Upper lobe of right lung (tissue), 1 donor: ENCODE measurements at regions not wholly inside any gene's neighbourhood (a gene's known extent, or its start where the extent isn't known, plus 50 kb on each side); places are given as distances from the start of the nearest gene placed in this dataset.

Source experiments
- ATAC-seq: fragments of 200-7000 bp; cut with Tn5 transposase; one replicate; pipeline ENCODE4 v1.9.1; 2020; ENCODE audit warnings: mild to moderate bottlenecking, moderate library complexity
- DNase-seq: peaks from one replicate; pipeline ENCODE4 v3.0.0-alpha.2; 2020
- H3K27ac ChIP-seq: fragments of 200-600 bp; one replicate; pipeline ENCODE4 v1.8.0; 2022
- H3K27me3 ChIP-seq: fragments of 200-600 bp; one replicate; pipeline ENCODE4 v1.8.0; 2022; ENCODE audit warnings: mild to moderate bottlenecking
- H3K36me3 ChIP-seq: fragments of 200-600 bp; one replicate; pipeline ENCODE4 v1.8.0; 2022
- H3K4me1 ChIP-seq: fragments of 200-600 bp; one replicate; pipeline ENCODE4 v1.8.0; 2022
- H3K4me3 ChIP-seq: fragments of 200-600 bp; one replicate; pipeline ENCODE4 v1.8.0; 2022; ENCODE audit warnings: mild to moderate bottlenecking
- H3K9me3 ChIP-seq: fragments of 200-600 bp; one replicate; pipeline ENCODE4 v1.8.0; 2022
- CTCF ChIP-seq: fragments of 200-600 bp; IDR thresholded peaks from one replicate; pipeline ENCODE4 v1.8.0; 2022; ENCODE audit warnings: antibody characterized with exemption
- intact Hi-C: fragments of 100-400 bp; cut with DNase I; formaldehyde crosslinking; loops from one replicate; pipeline ENCODE4 v1.11.0; 2022
- donor health status: DM: no; HTN: yes; CAD: no; lungs with severe emphysema.

DNA sequence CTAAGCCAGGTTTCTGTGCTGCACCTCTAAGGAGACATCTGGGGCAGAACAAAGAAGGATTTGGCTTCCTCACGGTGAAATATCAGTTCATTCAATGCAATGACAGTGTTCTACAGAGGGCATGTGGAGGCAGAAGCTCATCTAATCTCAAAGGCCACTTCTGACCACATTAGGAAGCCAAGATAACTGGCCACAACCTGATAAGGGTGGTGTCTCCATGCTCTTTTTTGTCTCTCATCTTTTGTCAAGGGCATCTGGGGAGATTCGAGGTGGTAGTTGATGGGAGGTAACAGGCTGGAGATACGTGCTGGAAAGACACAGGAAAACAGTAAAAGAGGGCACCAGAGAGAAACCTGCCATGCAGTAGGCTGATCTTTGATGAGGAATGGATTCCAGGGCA, 303.9 kb downstream of the LRATD1 start:
- intact Hi-C loops = no loop called here
- TF ChIP-seq CTCF = no peak

GRCh38 chr2:14937336-14937735, 304.8 kb downstream of the LRATD1 start:
- H3K36me3 ChIP-seq = no peaks in the 10 kb centered on the region
- no peak for TF ChIP-seq CTCF
- no peaks in the 10 kb centered on the region for H3K4me1 ChIP-seq

More for the DNA sequence above, 303.9 kb downstream of the LRATD1 start:
- H3K4me3 ChIP-seq = no peak overlapping the region
- ATAC-seq = no peak
- no peak overlapping the region for H3K27ac ChIP-seq
- H3K4me1 ChIP-seq = no peaks in the 10 kb centered on the region
- no peak for DNase-seq
- H3K27me3 ChIP-seq = no peaks in the 10 kb centered on the region
- peaks cover 4% of the 10 kb centered on the region for H3K9me3 ChIP-seq
- no peaks in the 10 kb centered on the region for H3K36me3 ChIP-seq

GRCh38 chr2:14941151-14941631, 308.7 kb downstream of the LRATD1 start:
- no peaks in the 10 kb centered on the region for H3K4me1 ChIP-seq
- no peak overlapping the region for H3K4me3 ChIP-seq
- H3K9me3 ChIP-seq = peaks cover 8% of the 10 kb centered on the region
- H3K27me3 ChIP-seq = no peaks in the 10 kb centered on the region
- H3K36me3 ChIP-seq = no peaks in the 10 kb centered on the region
- intact Hi-C loops = no loop called here
- H3K27ac ChIP-seq = no peak overlapping the region
- DNase-seq (no peak), ATAC-seq (no peak)
- TF ChIP-seq CTCF = no peak

More at GRCh38 chr2:14937336-14937735, 304.8 kb downstream of the LRATD1 start:
- intact Hi-C loops = no loop called here
- DNase-seq (no peak), ATAC-seq (no peak)
- H3K27me3 ChIP-seq = no peaks in the 10 kb centered on the region
- no peak overlapping the region for H3K4me3 ChIP-seq
- peaks cover 4% of the 10 kb centered on the region for H3K9me3 ChIP-seq
- no peak overlapping the region for H3K27ac ChIP-seq

GRCh38 chr2:14942987-14943386, 310.5 kb downstream of the LRATD1 start:
- no peak overlapping the region for H3K27ac ChIP-seq
- DNase-seq (no peak), ATAC-seq (no peak)
- H3K4me1 ChIP-seq = no peaks in the 10 kb centered on the region
- TF ChIP-seq CTCF = no peak
- no peaks in the 10 kb centered on the region for H3K36me3 ChIP-seq
- H3K9me3 ChIP-seq = peaks cover 8% of the 10 kb centered on the region
- H3K4me3 ChIP-seq = no peak overlapping the region
- intact Hi-C loops = no loop called here
- H3K27me3 ChIP-seq = no peaks in the 10 kb centered on the region

- Histone ChIP-seq H3K36me3 (no peaks in the 10 kb centered on the region), H3K27me3 (no peaks in the 10 kb centered on the region), H3K9me3 (peaks cover 4% of the 10 kb centered on the region), H3K4me3 (no peak overlapping the region), H3K4me1 (no peaks in the 10 kb centered on the region), H3K27ac (no peak overlapping the region)
- intact Hi-C loops = no loop called here
- no peak for ATAC-seq
- TF ChIP-seq CTCF = no peak
- no peak for DNase-seq
These were observed 312.2 kb downstream of the LRATD1 start for GRCh38 chr2:14944562-14945346.
